Stimulated activated CD4-positive, alpha-beta T cell treated with anti-CD3 and anti-CD28 coated beads, TNF-alpha, amount 100 ng/mL, for 24 hours (primary cell): ENCODE measurements at regions not wholly inside any gene's neighbourhood (a gene's known extent, or its start where the extent isn't known, plus 50 kb on each side); places are given as distances from the start of the nearest gene placed in this dataset.

ENCODE experiments used
- DNase-seq, 3 experiments: peaks; one replicate each; pipeline ENCODE4 v3.0.0-alpha.2; 2020; ENCODE audit warnings: low read depth in 3 of 3

- DNase-seq = no peak
Observed at GRCh38 chr2:12795851-12796250, 79.1 kb downstream of the TRIB2 start.

GRCh38 chr2:12796657-12797056 lies 79.9 kb downstream of the TRIB2 start:
- no peak for DNase-seq

GRCh38 chr2:12797815-12798214 lies 81.1 kb downstream of the TRIB2 start:
- DNase-seq = no peak

- DNase-seq = no peak
Observed at GRCh38 chr2:12803607-12804006, 86.9 kb downstream of the TRIB2 start.

- DNase-seq = no peak
Observed at GRCh38 chr2:12804091-12804856, 87.5 kb downstream of the TRIB2 start.

- DNase-seq = no peak
Observed at GRCh38 chr2:12805033-12805432, 88.3 kb downstream of the TRIB2 start.

- DNase-seq = no peak
Observed at GRCh38 chr2:12806549-12807242, 90.0 kb downstream of the TRIB2 start.

GRCh38 chr2:12807907-12808810 lies 91.4 kb downstream of the TRIB2 start:
- DNase-seq = no peak

GRCh38 chr2:12809526-12809925 lies 92.8 kb downstream of the TRIB2 start:
- no peak for DNase-seq

- no peak for DNase-seq
Observed at GRCh38 chr2:12811916-12812315, 95.2 kb downstream of the TRIB2 start.

- no peak for DNase-seq
Observed at GRCh38 chr2:12813166-12813565, 96.4 kb downstream of the TRIB2 start.

- no peak for DNase-seq
Observed at GRCh38 chr2:12816379-12817306, 99.9 kb downstream of the TRIB2 start.

- DNase-seq = no peak
Observed at GRCh38 chr2:12817870-12818269, 101.1 kb downstream of the TRIB2 start.

GRCh38 chr2:12818416-12819102 lies 101.8 kb downstream of the TRIB2 start:
- DNase-seq = no peak

GRCh38 chr2:12819103-12819475 lies 102.4 kb downstream of the TRIB2 start:
- DNase-seq = no peak

- no peak for DNase-seq
Observed at GRCh38 chr2:12819721-12820120, 103.0 kb downstream of the TRIB2 start.

GRCh38 chr2:12821656-12822055 lies 104.9 kb downstream of the TRIB2 start:
- DNase-seq = no peak

GRCh38 chr2:12824351-12824777 lies 107.6 kb downstream of the TRIB2 start:
- DNase-seq = no peak

- no peak for DNase-seq
Observed at GRCh38 chr2:12824778-12825379, 108.1 kb downstream of the TRIB2 start.

GRCh38 chr2:12826781-12827180 lies 110.0 kb downstream of the TRIB2 start:
- no peak for DNase-seq
